CD4-positive, alpha-beta T cell (primary cell): ENCODE measurements at regions not wholly inside any gene's neighbourhood (a gene's known extent, or its start where the extent isn't known, plus 50 kb on each side); places are given as distances from the start of the nearest gene placed in this dataset.

ENCODE experiments used
- ATAC-seq: fragments of 200-7000 bp; cut with Tn5 transposase; one replicate; pipeline ENCODE4 v1.10.0; 2022; ENCODE audit warnings: mild to moderate bottlenecking; ENCODE audit not compliant: poor library complexity
- CTCF ChIA-PET: fragments of 350-600 bp; sonication (Branson Sonifier 250); formaldehyde crosslinking; loops from one replicate; lab custom pipeline; 2021; ENCODE audit warnings: antibody characterized with exemption, inconsistent platforms; lab: Charles Lee
- POLR2A ChIA-PET: fragments of 350-600 bp; sonication (Branson Sonifier 250); formaldehyde crosslinking; loops from one replicate; lab custom pipeline; 2021; ENCODE audit warnings: antibody characterized with exemption, inconsistent platforms; lab: Charles Lee
- DNase-seq, 14 experiments: peaks; one replicate each; pipeline ENCODE4 v3.0.0-alpha.2; 2013 to 2020; ENCODE audit warnings: mixed read lengths in 2 of 14
- H3K27ac ChIP-seq, 2 donors: one replicate each; pipeline versions ENCODE4 v1.5.1 to v1.7.0; 2013; ENCODE audit warnings: low read length in 2 of 2, low read depth in 1 of 2, mild to moderate bottlenecking in 1 of 2
- H3K27me3 ChIP-seq, 2 experiments: 1 replicate in 1 of 2; 2 replicates in 1 of 2; pipeline versions ENCODE4 v1.6.1 to v1.7.0; 2013; ENCODE audit warnings: low read length in 2 of 2, control low read depth in 1 of 2, mild to moderate bottlenecking in 1 of 2, moderate library complexity in 1 of 2; ENCODE audit not compliant: insufficient read depth in 2 of 2, control insufficient read depth in 1 of 2
- H3K36me3 ChIP-seq: one replicate; pipeline ENCODE4 v1.6.1; 2013; ENCODE audit warnings: low read length, control low read depth; ENCODE audit not compliant: insufficient read depth
- H3K4me1 ChIP-seq: one replicate; pipeline ENCODE4 v1.6.1; 2013; ENCODE audit warnings: low read length, control low read depth; ENCODE audit not compliant: insufficient read depth
- H3K4me3 ChIP-seq: one replicate; pipeline ENCODE4 v1.5.1; 2013; ENCODE audit warnings: mild to moderate bottlenecking, low read length, moderate library complexity
- H3K9me3 ChIP-seq, 2 experiments: 1 replicate in 1 of 2; 2 replicates in 1 of 2; pipeline versions ENCODE4 v1.6.1 to v1.7.0; 2013; ENCODE audit warnings: low read length in 2 of 2, mild to moderate bottlenecking in 2 of 2, control low read depth in 1 of 2, moderate library complexity in 1 of 2; ENCODE audit not compliant: control insufficient read depth in 1 of 2, insufficient read depth in 1 of 2
- H3K27ac Mint-ChIP-seq: one replicate; pipeline ENCODE4 v1.8.0; 2020; ENCODE audit warnings: mixed read lengths
- H3K27me3 Mint-ChIP-seq: one replicate; pipeline ENCODE4 v1.8.0; 2021; ENCODE audit warnings: mixed read lengths
- H3K36me3 Mint-ChIP-seq: one replicate; pipeline ENCODE4 v1.8.0; 2021; ENCODE audit warnings: low read depth, mixed read lengths
- H3K4me1 Mint-ChIP-seq: one replicate; pipeline ENCODE4 v1.8.0; 2021; ENCODE audit warnings: low read depth, mixed read lengths
- H3K4me3 Mint-ChIP-seq: one replicate; pipeline ENCODE4 v1.8.0; 2020; ENCODE audit warnings: mild to moderate bottlenecking, mixed read lengths
- H3K9me3 Mint-ChIP-seq: one replicate; pipeline ENCODE4 v1.8.0; 2020; ENCODE audit warnings: mixed read lengths
- intact Hi-C, 2 experiments: fragments of 100-400 bp; cut with DNase I in 1 of 2; cut with micrococcal nuclease in 1 of 2; formaldehyde crosslinking; loops; one replicate each; pipeline versions ENCODE4 v1.15.1 to v1.9.0; 2023 to 2025; cut with DNase I, micrococcal nuclease
- TF ChIP-seq, protein P1 (sequence below): fragments of 200-600 bp; IDR thresholded peaks from one replicate; pipeline ENCODE4 v1.8.0; 2022; ENCODE audit warnings: antibody characterized with exemption, mild to moderate bottlenecking

DNA sequence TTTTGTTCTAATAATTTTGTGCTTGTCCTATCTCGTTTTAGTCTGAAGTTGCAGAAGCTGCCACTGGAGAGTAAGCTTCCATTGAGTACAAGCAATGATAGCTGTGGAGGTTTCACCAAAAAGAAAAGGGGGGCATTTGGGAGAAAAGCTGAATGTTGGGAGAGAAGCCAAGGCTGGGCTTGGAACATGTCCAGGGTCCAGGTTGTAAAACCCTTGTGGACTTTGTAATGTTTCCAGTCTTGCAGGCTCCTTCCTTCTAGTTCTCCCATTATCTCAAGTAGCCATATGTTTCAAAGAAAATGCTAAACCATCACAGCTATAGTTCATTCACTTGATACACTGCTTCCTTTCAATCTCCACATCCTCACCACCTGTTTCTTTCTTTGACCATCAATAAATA is 880.2 kb downstream of the NLGN4Y start:
- ATAC-seq (no peak), DNase-seq (no peak)
- Histone ChIP-seq H3K27me3 (no peaks in the 10 kb centered on the region), H3K9me3 (no peaks in the 10 kb centered on the region), H3K4me3 (no peak overlapping the region), H3K36me3 (no peaks in the 10 kb centered on the region), H3K4me1 (no peaks in the 10 kb centered on the region), H3K27ac (no peak overlapping the region)
- no peak overlapping the region for H3K27ac Mint-ChIP-seq
- TF ChIP-seq, protein P1, sequence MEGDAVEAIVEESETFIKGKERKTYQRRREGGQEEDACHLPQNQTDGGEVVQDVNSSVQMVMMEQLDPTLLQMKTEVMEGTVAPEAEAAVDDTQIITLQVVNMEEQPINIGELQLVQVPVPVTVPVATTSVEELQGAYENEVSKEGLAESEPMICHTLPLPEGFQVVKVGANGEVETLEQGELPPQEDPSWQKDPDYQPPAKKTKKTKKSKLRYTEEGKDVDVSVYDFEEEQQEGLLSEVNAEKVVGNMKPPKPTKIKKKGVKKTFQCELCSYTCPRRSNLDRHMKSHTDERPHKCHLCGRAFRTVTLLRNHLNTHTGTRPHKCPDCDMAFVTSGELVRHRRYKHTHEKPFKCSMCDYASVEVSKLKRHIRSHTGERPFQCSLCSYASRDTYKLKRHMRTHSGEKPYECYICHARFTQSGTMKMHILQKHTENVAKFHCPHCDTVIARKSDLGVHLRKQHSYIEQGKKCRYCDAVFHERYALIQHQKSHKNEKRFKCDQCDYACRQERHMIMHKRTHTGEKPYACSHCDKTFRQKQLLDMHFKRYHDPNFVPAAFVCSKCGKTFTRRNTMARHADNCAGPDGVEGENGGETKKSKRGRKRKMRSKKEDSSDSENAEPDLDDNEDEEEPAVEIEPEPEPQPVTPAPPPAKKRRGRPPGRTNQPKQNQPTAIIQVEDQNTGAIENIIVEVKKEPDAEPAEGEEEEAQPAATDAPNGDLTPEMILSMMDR: no peak
- ChIA-PET POLR2A (interaction anchor here (0.6 kb wide), 1 partner anchor 117 kb away, joined by 4 read pairs; no protein-coding TSS in a partner anchor), CTCF (no interaction called here)
- H3K4me3 Mint-ChIP-seq: no peak overlapping the region
- H3K27me3 Mint-ChIP-seq: no peaks in the 10 kb centered on the region
- H3K36me3 Mint-ChIP-seq: no peaks in the 10 kb centered on the region
- intact Hi-C loops: no loop called here
- no peaks in the 10 kb centered on the region for H3K9me3 Mint-ChIP-seq
- no peaks in the 10 kb centered on the region for H3K4me1 Mint-ChIP-seq

DNA sequence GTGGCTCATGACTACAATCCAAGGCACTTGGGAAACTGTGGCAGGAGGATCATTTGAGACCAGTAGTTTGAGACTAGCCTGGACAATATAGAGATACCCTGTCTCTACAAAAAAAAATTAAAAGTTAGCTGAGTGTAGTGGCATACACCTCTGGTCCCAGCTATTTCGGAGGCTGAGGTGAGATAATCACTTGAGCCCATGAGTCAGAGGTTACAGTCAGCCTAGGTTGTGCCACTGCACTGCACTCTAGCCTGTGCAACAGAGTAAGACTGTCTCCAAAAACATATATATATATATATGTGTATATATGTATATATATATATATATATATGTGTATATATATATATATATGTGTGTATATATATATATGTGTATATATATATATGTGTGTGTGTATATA is 890.8 kb downstream of the NLGN4Y start:
- H3K27ac Mint-ChIP-seq: no peak overlapping the region
- Histone ChIP-seq H3K27ac (no peak overlapping the region), H3K4me1 (no peaks in the 10 kb centered on the region), H3K4me3 (no peak overlapping the region), H3K9me3 (no peaks in the 10 kb centered on the region), H3K27me3 (no peaks in the 10 kb centered on the region), H3K36me3 (no peaks in the 10 kb centered on the region)
- TF ChIP-seq, protein P1: no peak
- CTCF ChIA-PET: no interaction called here
- H3K9me3 Mint-ChIP-seq: no peaks in the 10 kb centered on the region
- POLR2A ChIA-PET: no interaction called here
- no peaks in the 10 kb centered on the region for H3K4me1 Mint-ChIP-seq
- H3K36me3 Mint-ChIP-seq: no peaks in the 10 kb centered on the region
- DNase-seq (no peak), ATAC-seq (no peak)
- H3K27me3 Mint-ChIP-seq: no peaks in the 10 kb centered on the region
- intact Hi-C loops: no loop called here
- H3K4me3 Mint-ChIP-seq: no peak overlapping the region

DNA sequence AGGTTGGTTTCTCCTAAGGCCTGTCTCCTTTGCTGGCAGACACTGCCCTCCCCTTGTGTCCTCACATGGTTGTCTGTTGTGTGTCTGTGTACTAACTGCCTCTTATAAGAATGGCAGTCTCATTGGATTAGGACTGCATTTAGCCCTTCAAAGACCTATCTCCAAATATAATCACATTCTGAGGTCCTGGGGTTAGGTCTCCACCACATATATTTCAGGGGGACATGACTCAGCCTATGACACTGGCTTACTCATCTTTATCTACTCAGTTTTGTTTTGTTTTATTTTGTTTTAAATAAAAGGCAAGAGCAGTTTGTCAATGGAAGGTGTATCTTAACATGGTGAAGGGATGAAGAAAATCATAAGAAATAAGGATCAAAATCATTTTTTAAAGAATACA is 894.3 kb downstream of the NLGN4Y start:
- Histone ChIP-seq H3K4me1 (peaks cover 1% of the 10 kb centered on the region), H3K27ac (no peak overlapping the region), H3K27me3 (no peaks in the 10 kb centered on the region), H3K36me3 (no peaks in the 10 kb centered on the region), H3K9me3 (no peaks in the 10 kb centered on the region), H3K4me3 (no peak overlapping the region)
- intact Hi-C loops: no loop called here
- POLR2A ChIA-PET: no interaction called here
- DNase-seq (no peak), ATAC-seq (no peak)
- Mint-ChIP-seq H3K27ac (no peak overlapping the region), H3K27me3 (no peaks in the 10 kb centered on the region), H3K4me3 (no peak overlapping the region), H3K9me3 (no peaks in the 10 kb centered on the region), H3K4me1 (peaks cover 8% of the 10 kb centered on the region), H3K36me3 (no peaks in the 10 kb centered on the region)
- CTCF ChIA-PET: no interaction called here
- TF ChIP-seq, protein P1: no peak
